ENCODE measurements at regions not wholly inside any gene's neighbourhood (a gene's known extent, or its start where the extent isn't known, plus 50 kb on each side); places are given as distances from the start of the nearest gene placed in this dataset.

GRCh38 chr1:183736343-183736742 lies 68.6 kb upstream of the RGL1 start:
- Histone ChIP-seq H3K36me3 (no peaks in the 10 kb centered on the region), H3K27me3 (no peaks in the 10 kb centered on the region), H3K4me3 (replicated peaks in 1 of 3) (no peak overlapping the region), H3K4me1 (peaks cover 4% of the 10 kb centered on the region in 2 donors), H3K9me3 (no peaks in the 10 kb centered on the region), H3K27ac (no peak overlapping the region)
- intact Hi-C loops (cut with DNase I), result no loop called here
- no peak for DNase-seq
- no peak for TF ChIP-seq POLR2A (IDR thresholded peaks at IDR 0.05)
- TF ChIP-seq, protein P1, sequence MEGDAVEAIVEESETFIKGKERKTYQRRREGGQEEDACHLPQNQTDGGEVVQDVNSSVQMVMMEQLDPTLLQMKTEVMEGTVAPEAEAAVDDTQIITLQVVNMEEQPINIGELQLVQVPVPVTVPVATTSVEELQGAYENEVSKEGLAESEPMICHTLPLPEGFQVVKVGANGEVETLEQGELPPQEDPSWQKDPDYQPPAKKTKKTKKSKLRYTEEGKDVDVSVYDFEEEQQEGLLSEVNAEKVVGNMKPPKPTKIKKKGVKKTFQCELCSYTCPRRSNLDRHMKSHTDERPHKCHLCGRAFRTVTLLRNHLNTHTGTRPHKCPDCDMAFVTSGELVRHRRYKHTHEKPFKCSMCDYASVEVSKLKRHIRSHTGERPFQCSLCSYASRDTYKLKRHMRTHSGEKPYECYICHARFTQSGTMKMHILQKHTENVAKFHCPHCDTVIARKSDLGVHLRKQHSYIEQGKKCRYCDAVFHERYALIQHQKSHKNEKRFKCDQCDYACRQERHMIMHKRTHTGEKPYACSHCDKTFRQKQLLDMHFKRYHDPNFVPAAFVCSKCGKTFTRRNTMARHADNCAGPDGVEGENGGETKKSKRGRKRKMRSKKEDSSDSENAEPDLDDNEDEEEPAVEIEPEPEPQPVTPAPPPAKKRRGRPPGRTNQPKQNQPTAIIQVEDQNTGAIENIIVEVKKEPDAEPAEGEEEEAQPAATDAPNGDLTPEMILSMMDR (IDR thresholded peaks at IDR 0.05), result no peak

DNA sequence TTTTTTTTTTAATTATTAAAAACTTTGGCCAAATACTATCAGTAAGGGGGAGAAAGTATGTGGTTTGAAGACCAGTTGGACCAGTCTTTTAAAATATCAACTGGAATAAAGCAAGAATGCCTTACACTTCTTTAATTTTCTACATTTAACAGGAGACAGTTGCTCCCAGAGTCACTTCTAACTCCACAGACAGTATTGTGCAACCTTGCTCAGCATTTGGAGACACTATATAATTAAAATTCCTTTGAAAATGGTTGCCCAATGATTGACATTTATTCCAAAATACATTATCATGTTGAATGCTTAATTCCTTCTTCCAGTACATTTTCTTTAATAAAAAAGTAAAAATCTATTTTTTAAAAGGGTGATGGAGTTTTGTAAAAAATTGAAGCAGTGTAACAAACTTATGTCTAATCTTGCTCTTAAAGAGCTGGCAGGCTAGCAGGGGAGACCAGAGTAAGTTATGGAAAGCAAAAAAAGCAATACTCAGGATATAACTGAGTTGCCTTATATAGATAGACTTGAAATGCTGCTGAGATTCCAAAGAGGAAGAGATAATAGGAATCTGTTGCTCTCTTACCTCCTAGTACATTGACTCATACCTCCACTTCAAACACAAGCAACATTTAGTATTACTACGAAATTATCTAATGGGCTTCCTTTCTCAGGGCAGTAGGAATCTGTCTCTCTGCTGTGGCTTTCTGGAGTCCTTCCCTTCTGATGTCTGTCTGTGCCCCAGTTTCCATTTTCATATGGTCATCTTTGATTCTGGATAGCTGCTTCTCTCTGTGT lies 69.7 kb upstream of the RGL1 start:
- H3K36me3 ChIP-seq, result no peaks in the 10 kb centered on the region
- no peak overlapping the region for H3K4me3 ChIP-seq (replicated peaks in 1 of 3)
- no peak for TF ChIP-seq POLR2A (IDR thresholded peaks at IDR 0.05)
- TF ChIP-seq, protein P1 (IDR thresholded peaks at IDR 0.05), result no peak
- 81 to 82% methylated on average over 1 of the region's 1 CpG for WGBS, 2 donors
- DNase-seq, result no peak
- peaks cover 4% of the 10 kb centered on the region in 2 donors for H3K4me1 ChIP-seq
- H3K27me3 ChIP-seq, result no peaks in the 10 kb centered on the region
- no peak overlapping the region for H3K27ac ChIP-seq
- no peaks in the 10 kb centered on the region for H3K9me3 ChIP-seq
- intact Hi-C loops (cut with DNase I), result no loop called here

GRCh38 chr1:183734543-183735036 lies 70.3 kb upstream of the RGL1 start:
- TF ChIP-seq, protein P1 (IDR thresholded peaks at IDR 0.05), result no peak
- TF ChIP-seq POLR2A (IDR thresholded peaks at IDR 0.05), result no peak
- no peak overlapping the region for H3K4me3 ChIP-seq (replicated peaks in 1 of 3)
- H3K36me3 ChIP-seq, result no peaks in the 10 kb centered on the region
- intact Hi-C loops (cut with DNase I), result no loop called here
- no peaks in the 10 kb centered on the region for H3K27me3 ChIP-seq
- no peak overlapping the region for H3K27ac ChIP-seq
- peaks cover 4% of the 10 kb centered on the region in 2 donors for H3K4me1 ChIP-seq
- WGBS, 2 donors, result 34 to 40% methylated on average over 5 of the region's 5 CpGs
- no peaks in the 10 kb centered on the region for H3K9me3 ChIP-seq
- DNase-seq, result peak; percentile 5 to 27

DNA sequence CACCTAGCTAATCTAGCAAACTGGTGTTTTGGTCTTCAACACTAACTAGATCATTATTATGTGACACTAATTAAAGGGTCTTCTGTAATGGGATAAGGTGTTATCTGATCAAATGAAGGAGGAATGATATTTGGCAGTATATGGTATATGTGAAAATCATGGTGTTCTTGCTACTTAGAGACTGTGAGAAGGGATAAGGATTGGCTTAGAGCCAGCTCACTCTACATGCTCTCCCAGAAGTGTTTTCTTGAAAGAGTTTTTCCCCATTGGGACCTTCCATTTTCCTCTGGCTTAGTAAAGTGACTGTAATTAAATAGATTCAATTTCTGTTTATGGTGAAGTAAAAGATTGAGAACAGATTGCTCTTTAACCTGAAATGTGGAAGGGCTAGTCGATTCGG lies 71.2 kb upstream of the RGL1 start:
- intact Hi-C loops (cut with DNase I), result no loop called here
- WGBS, 2 donors, result 73 to 89% methylated on average over 2 of the region's 2 CpGs
- no peaks in the 10 kb centered on the region for H3K9me3 ChIP-seq
- H3K4me1 ChIP-seq, result peaks cover 4% of the 10 kb centered on the region in 2 donors
- DNase-seq, result no peak
- no peaks in the 10 kb centered on the region for H3K27me3 ChIP-seq
- TF ChIP-seq, protein P1 (IDR thresholded peaks at IDR 0.05), result no peak
- TF ChIP-seq POLR2A (IDR thresholded peaks at IDR 0.05), result no peak
- H3K36me3 ChIP-seq, result no peaks in the 10 kb centered on the region
- no peak overlapping the region for H3K27ac ChIP-seq
- no peak overlapping the region for H3K4me3 ChIP-seq (replicated peaks in 1 of 3)

DNA sequence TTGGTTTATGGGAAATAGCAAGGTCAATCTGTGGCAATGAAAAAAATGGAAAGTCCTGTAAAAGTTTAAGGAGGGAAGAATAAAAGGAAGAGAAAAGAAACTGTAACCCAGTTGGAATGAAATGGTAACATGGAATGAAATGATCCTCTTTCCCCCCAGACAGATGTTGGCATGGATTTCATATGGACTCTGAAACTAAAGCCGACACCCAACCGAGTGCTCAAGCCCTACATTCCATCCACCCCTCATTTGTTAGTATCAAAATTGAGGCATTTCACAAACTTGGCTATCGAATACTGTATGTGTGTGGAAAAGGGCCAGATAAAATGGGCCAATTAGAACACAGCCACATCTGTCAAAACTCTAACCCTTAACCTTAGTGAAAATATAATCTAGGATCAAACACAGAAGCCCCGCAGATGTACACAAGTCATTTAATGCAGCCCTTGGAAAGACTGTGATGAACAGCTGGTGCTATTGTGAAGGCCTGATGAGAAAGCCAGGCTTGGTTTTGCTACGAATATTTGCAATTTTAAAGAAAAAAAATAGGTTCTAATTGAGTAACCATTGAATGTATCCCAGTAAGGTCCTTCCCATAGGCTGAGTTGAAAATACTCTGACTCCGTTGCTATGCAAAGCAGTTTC lies 72.6 kb upstream of the RGL1 start:
- peaks cover 4% of the 10 kb centered on the region in 2 donors for H3K4me1 ChIP-seq
- intact Hi-C loops (cut with DNase I), result no loop called here
- TF ChIP-seq POLR2A (IDR thresholded peaks at IDR 0.05), result no peak
- TF ChIP-seq, protein P1 (IDR thresholded peaks at IDR 0.05), result no peak
- H3K36me3 ChIP-seq, result no peaks in the 10 kb centered on the region
- no peak for DNase-seq
- H3K27me3 ChIP-seq, result no peaks in the 10 kb centered on the region
- 89 to 90% methylated on average over 6 of the region's 6 CpGs for WGBS, 2 donors
- H3K27ac ChIP-seq, result no peak overlapping the region
- H3K4me3 ChIP-seq (replicated peaks in 1 of 3), result no peak overlapping the region
- H3K9me3 ChIP-seq, result no peaks in the 10 kb centered on the region

Data from thyroid gland (tissue), 4 donors.